Epithelial cell of prostate (primary cell): ENCODE measurements at regions not wholly inside any gene's neighbourhood (a gene's known extent, or its start where the extent isn't known, plus 50 kb on each side); places are given as distances from the start of the nearest gene placed in this dataset.

Source experiments
- DNase-seq: peaks from one replicate; pipeline ENCODE4 v3.0.0-alpha.2; 2011; ENCODE audit warnings: low read depth, low spot score
- H3K27ac ChIP-seq: fragments of 450-650 bp; 2 replicates; pipeline ENCODE4 v1.5.1; 2017; ENCODE audit warnings: mild to moderate bottlenecking

GRCh38 chr7:155173905-155174304 lies 103.8 kb downstream of the HTR5A start:
- H3K27ac ChIP-seq, result no peak overlapping the region
- no peak for DNase-seq

DNA sequence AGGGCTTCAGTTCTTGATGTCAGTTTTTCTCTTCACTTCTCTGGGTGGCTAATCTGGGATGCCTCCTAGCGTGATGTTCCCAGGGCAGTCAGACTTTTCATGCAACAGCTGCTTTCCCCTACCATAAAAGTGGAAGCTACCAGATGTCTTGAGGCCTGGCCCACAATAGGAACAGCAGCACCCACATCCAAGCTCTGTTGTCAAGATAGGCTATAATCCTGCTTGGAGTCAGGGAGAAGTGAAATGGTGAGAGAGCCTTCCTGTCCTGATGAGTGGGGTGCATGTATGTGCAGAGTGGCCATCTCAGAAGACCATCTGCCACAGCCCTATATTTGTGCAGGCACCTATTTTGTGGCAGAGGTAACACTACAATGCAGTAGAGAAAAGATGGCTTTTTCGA lies 108.0 kb downstream of the HTR5A start:
- no peak for DNase-seq
- H3K27ac ChIP-seq, result no peak overlapping the region

GRCh38 chr7:155181768-155182167 lies 111.6 kb downstream of the HTR5A start:
- DNase-seq, result no peak
- H3K27ac ChIP-seq, result no peak overlapping the region

- H3K27ac ChIP-seq, result no peak overlapping the region
- DNase-seq, result no peak
Observed at GRCh38 chr7:155182406-155182970, 112.4 kb downstream of the HTR5A start.

GRCh38 chr7:155183655-155184054 lies 113.5 kb downstream of the HTR5A start:
- no peak overlapping the region for H3K27ac ChIP-seq
- no peak for DNase-seq

DNA sequence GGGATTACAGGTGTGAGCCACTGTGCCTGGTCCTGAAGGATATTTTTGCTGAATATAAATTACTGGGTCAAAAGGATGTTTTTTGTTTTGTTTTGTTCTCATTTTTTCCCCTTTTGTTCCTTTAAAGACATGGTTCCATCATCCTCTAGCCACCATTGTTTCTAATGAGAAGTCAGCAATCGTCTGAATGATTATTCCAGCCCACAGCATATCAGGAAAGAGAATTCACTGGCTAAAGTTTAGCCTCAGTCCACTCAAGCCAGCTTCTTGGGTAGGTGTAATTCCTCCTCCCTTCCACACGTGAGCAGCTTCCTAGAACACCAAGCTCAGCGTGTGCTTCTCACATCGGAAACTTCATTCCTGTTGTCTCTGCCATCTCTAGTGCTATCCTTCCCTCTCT lies 112.8 kb upstream of the INSIG1 start:
- DNase-seq, result no peak
- H3K27ac ChIP-seq, result no peak overlapping the region

GRCh38 chr7:155187061-155187785 lies 110.5 kb upstream of the INSIG1 start:
- H3K27ac ChIP-seq, result no peak overlapping the region
- no peak for DNase-seq

DNA sequence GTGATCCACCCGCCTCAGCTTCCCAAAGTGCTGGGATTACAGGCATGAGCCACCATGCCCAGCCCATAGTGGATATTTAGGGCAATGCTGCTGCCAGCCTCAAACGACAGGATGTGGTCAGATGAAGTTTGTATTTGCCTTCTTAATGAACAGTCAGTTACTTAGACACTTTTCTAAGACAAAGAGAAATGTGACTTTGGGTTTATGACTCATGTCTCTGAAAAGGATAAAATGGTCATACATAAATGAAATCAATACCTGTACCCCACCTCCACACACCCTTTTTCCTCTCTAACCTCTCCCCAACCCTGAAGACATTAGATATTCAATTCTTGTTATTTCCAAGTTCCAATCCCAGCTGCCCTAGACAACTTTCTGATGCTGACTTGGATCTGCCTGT lies 109.3 kb upstream of the INSIG1 start:
- no peak for DNase-seq

DNA sequence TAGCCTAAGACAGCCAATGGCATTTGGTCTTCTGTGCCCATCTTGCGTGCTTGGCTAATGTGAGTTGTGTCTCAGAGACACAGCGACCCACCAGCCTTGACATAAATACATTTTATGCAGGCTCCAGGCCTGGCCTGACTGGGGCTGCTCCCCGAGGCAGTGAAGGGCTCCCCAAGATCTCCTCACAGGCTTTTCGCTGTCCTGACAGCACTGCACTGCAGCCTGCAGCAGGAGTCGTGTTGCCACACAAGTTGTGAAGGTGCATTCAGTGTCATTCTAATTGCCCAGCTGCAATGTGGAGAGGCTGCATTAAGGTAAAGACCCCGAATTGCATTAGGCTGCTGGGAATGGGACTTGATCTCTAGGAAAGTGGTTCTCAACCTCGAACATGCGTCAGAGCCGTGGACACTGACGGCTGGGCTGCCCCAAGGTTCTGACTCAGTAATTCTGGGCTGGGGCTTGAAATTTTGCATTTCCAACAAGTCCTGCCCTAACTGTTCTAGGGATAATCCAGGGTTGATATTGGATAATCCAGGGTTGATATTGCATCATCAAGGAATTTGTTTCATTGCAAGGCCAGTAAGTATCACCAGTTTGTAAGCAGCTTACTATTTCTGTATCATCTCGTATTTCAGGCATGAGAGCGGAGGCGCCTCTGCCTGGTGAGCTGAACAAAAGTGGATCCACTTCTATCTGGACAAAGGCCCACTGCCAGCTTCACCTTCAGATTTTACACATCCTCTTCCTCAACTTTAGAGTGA lies 108.7 kb upstream of the INSIG1 start:
- peak overlapping the region; percentile 9 for H3K27ac ChIP-seq
- no peak for DNase-seq

More for the DNA sequence above, 109.3 kb upstream of the INSIG1 start:
- H3K27ac ChIP-seq, result peak overlapping the region; percentile 9

DNA sequence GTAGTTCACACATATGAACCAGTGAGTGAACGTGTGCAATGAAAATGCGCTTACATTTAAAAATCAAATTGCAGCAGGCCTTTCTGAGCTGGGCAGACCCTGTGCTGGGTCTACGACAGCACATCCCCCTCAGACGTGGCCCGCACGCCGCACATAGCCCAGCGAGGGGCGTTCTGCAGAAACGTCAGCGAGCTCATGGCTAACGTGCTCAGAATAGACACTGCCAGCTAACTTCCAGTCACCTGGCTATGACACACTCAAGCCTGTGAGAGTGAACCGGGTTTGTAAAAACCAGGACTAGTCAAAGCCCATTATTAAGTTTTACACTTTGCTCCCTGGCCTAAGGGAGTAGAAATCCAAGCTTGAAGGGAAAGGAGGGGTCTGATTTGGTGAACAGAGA lies 108.1 kb upstream of the INSIG1 start:
- no peak for DNase-seq
- peak overlapping the region; percentile 9 for H3K27ac ChIP-seq

DNA sequence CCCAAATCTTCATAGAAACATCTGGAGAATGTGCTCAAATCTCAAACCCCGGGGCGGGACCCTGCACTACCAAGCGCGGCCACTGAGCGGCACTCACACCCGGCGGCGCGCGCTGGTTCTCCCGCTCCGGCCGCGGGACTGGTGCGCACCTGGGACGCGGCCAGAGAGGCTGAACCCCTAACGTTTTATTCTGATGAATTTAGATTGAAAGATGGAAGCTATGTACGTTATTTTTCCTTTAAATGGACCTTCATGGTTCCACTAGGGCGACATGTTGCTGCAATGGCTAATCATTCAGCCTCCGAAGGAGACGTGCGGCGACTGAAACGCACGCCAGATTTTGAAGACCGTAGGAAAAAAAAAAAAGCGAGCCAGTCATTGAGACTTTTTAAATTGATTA lies 107.0 kb upstream of the INSIG1 start:
- DNase-seq, result no peak

DNA sequence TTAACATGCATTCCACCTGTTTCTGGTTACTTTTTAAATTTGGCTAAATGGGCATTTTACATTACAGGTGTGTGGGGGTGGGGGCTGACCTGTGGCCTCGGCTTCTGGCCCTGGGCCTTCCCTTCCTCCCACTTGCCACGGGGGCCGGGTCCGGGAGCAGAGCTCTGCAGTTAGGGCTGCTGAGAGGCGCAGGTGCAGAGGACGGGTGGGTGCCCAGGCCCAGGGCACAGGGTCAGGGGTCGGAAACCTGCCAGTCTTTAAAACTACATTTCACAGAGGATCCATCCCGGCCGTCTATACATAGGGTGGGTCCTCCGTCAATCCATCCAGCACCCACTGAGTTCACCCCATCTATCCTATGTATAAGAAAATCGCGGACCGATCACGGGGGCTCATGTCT lies 106.5 kb upstream of the INSIG1 start:
- no peak for DNase-seq
- no peak overlapping the region for H3K27ac ChIP-seq

More for the DNA sequence above, 107.0 kb upstream of the INSIG1 start:
- H3K27ac ChIP-seq, result no peak overlapping the region

- no peak for DNase-seq
- H3K27ac ChIP-seq, result no peak overlapping the region
Observed at GRCh38 chr7:155191901-155192478, 105.7 kb upstream of the INSIG1 start.

- DNase-seq, result no peak
- H3K27ac ChIP-seq, result no peak overlapping the region
Observed at GRCh38 chr7:155192961-155193640, 104.6 kb upstream of the INSIG1 start.

DNA sequence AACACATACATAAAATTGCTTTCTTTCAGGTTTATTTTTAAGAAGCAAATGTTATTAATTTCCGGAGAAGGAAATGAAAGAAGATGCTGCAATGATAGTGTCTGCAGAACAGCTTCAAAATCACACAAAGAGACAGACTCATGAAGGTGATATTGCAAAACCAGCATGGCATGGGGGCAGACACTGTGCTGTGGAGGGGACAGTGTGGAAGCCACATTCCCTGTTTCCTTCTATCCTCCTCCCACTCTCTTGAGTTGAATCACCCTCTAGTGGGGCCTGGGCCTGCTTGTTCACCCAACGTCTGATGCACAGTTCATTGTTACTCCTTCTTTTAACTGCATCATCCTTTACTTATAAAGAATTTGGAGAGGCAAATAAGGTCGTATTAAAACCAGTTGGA lies 104.0 kb upstream of the INSIG1 start:
- no peak overlapping the region for H3K27ac ChIP-seq
- no peak for DNase-seq

- no peak overlapping the region for H3K27ac ChIP-seq
- DNase-seq, result no peak
Observed at GRCh38 chr7:155194382-155195140, 103.1 kb upstream of the INSIG1 start.

GRCh38 chr7:155195939-155196523 lies 101.6 kb upstream of the INSIG1 start:
- H3K27ac ChIP-seq, result no peak overlapping the region
- no peak for DNase-seq

GRCh38 chr7:155198196-155198892 lies 99.3 kb upstream of the INSIG1 start:
- H3K27ac ChIP-seq, result peak overlapping the region; percentile 5
- DNase-seq, result no peak
